ENCODE measurements at regions not wholly inside any gene's neighbourhood (a gene's known extent, or its start where the extent isn't known, plus 50 kb on each side); places are given as distances from the start of the nearest gene placed in this dataset.

DNA sequence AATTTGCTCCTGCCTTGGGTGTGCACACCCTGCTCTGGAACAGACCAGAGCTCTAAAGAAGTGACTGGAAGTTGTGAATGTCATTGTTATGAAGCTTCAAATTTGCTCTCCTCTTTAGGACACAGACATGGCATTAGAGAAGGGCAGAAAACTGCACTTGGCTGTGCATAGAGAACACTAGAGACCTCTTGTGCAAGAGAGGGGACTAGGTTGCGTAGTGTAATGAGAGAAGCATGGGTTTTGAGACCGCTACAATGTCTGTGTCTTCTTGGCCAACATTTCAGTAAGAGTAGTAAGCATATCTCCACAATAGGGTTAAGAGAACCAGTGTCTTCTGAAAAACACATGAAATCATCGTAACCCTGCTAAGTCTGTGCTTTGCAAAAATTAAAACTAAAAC is 423.3 kb downstream of the SPRY2 start:
- H3K36me3 ChIP-seq (ENCODE audit: control insufficient read depth, low read length), result no peaks in the 10 kb centered on the region
- H4K20me1 ChIP-seq (ENCODE audit: control insufficient read depth, insufficient read depth, low read depth, low read length), result no peaks in the 10 kb centered on the region
- H3K4me1 ChIP-seq (ENCODE audit: control insufficient read depth, low read length), result no peaks in the 10 kb centered on the region
- TF ChIP-seq, protein P1, sequence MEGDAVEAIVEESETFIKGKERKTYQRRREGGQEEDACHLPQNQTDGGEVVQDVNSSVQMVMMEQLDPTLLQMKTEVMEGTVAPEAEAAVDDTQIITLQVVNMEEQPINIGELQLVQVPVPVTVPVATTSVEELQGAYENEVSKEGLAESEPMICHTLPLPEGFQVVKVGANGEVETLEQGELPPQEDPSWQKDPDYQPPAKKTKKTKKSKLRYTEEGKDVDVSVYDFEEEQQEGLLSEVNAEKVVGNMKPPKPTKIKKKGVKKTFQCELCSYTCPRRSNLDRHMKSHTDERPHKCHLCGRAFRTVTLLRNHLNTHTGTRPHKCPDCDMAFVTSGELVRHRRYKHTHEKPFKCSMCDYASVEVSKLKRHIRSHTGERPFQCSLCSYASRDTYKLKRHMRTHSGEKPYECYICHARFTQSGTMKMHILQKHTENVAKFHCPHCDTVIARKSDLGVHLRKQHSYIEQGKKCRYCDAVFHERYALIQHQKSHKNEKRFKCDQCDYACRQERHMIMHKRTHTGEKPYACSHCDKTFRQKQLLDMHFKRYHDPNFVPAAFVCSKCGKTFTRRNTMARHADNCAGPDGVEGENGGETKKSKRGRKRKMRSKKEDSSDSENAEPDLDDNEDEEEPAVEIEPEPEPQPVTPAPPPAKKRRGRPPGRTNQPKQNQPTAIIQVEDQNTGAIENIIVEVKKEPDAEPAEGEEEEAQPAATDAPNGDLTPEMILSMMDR (IDR thresholded peaks at IDR 0.05; ENCODE audit: low read depth, low read length, poor library complexity, severe bottlenecking), result no peak
- no peak for TF ChIP-seq EZH2phosphoT487 (IDR thresholded peaks at IDR 0.05; ENCODE audit: borderline replicate concordance, low read length)
- H3K4me2 ChIP-seq (ENCODE audit: low read length), result no peak overlapping the region
- H3K27ac ChIP-seq (ENCODE audit: low read depth, low read length), result no peak overlapping the region
- no peaks in the 10 kb centered on the region for H3F3A ChIP-seq (ENCODE audit: control insufficient read depth, insufficient read depth)
- H3K27me3 ChIP-seq (ENCODE audit: control insufficient read depth, low read length), result no peaks in the 10 kb centered on the region
- no peaks in the 10 kb centered on the region for H3K9me2 ChIP-seq (replicated peaks; ENCODE audit: control insufficient read depth, low read length)
- H3K4me3 ChIP-seq (ENCODE audit: low read length), result no peak overlapping the region
- H3K79me2 ChIP-seq (ENCODE audit: control insufficient read depth, low read length), result no peaks in the 10 kb centered on the region
- H3K9me3 ChIP-seq (ENCODE audit: control insufficient read depth, insufficient read depth, low read length), result no peaks in the 10 kb centered on the region

DNA sequence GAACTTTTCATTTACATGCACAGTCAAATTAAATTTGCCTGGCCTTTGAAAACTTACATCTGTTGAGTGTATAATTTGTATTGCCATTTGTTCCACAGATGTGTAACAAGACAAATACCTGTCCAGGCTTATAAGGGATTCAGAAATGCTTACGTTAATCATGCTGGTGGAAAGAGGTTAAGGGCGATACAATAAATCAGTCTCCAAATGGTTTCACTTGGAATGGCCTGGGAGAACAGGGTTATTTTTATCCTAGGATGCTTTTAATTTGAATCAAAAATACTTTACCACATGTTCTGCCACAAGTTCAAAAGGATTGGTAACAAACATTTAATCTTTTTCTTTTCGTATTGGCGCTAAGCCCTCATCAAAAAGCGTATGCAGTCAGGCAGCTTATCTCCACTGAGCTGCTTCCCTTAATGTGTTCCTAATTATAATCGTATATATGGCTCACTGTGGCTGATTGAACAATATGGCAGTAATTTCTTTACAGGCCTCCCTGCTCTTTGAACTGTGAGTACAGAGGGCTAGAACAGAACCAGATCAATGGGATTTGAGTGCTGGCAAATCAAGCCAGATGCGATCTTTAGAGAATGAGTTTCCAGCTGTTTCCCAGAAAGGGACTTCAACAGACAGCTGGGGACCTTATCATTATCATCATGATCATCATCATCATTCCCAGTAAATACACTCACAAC is 425.7 kb downstream of the SPRY2 start:
- Histone ChIP-seq H3K4me3 (ENCODE audit: low read length) (no peak overlapping the region), H3K9me3 (ENCODE audit: control insufficient read depth, insufficient read depth, low read length) (no peaks in the 10 kb centered on the region), H3K79me2 (ENCODE audit: control insufficient read depth, low read length) (no peaks in the 10 kb centered on the region), H3K4me2 (ENCODE audit: low read length) (no peak overlapping the region), H3K27me3 (ENCODE audit: control insufficient read depth, low read length) (no peaks in the 10 kb centered on the region), H4K20me1 (ENCODE audit: control insufficient read depth, insufficient read depth, low read depth, low read length) (no peaks in the 10 kb centered on the region), H3K4me1 (ENCODE audit: control insufficient read depth, low read length) (no peaks in the 10 kb centered on the region), H3K9me2 (replicated peaks; ENCODE audit: control insufficient read depth, low read length) (no peaks in the 10 kb centered on the region), H3K27ac (ENCODE audit: low read depth, low read length) (no peak overlapping the region), H3F3A (ENCODE audit: control insufficient read depth, insufficient read depth) (no peaks in the 10 kb centered on the region), H3K36me3 (ENCODE audit: control insufficient read depth, low read length) (no peaks in the 10 kb centered on the region)
- TF ChIP-seq, protein P1 (IDR thresholded peaks at IDR 0.05; ENCODE audit: low read depth, low read length, poor library complexity, severe bottlenecking), result no peak
- no peak for TF ChIP-seq EZH2phosphoT487 (IDR thresholded peaks at IDR 0.05; ENCODE audit: borderline replicate concordance, low read length)

DNA sequence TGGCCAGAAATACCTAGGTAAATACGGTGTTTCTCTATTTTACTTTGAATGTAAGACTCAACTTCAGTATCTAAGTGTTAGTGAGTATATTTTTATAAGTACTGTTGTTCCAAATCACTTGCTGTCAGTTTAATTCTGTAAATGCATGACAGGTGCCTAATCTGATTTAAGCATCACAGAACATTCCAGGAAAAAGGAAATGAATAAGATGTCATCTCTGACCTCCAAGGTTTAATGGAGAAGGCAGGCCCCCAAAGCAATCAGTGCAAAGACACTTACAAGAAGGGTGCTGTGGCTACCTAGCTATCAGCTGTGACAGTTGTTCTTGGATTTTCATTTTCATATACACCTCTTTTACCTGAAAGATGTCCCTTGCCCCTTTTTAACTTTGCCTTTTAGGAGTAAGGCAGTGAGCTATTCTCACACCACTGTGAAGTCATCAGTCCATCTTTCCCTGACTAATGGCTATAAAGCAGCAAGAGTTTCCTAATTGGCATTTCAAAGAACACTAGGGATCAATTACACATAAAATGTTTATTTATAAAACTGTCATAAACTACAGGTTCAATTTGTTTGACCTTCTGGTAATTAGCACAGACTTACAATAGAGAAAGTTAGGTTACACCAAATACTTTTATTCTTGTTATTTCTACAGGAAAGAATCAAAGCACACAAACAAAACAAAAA is 427.6 kb downstream of the SPRY2 start:
- H3K27ac ChIP-seq (ENCODE audit: low read depth, low read length), result no peak overlapping the region
- no peaks in the 10 kb centered on the region for H3K27me3 ChIP-seq (ENCODE audit: control insufficient read depth, low read length)
- H3K4me3 ChIP-seq (ENCODE audit: low read length), result no peak overlapping the region
- no peaks in the 10 kb centered on the region for H3K9me2 ChIP-seq (replicated peaks; ENCODE audit: control insufficient read depth, low read length)
- no peaks in the 10 kb centered on the region for H3F3A ChIP-seq (ENCODE audit: control insufficient read depth, insufficient read depth)
- no peaks in the 10 kb centered on the region for H4K20me1 ChIP-seq (ENCODE audit: control insufficient read depth, insufficient read depth, low read depth, low read length)
- TF ChIP-seq, protein P1 (IDR thresholded peaks at IDR 0.05; ENCODE audit: low read depth, low read length, poor library complexity, severe bottlenecking), result no peak
- no peak for TF ChIP-seq EZH2phosphoT487 (IDR thresholded peaks at IDR 0.05; ENCODE audit: borderline replicate concordance, low read length)
- H3K36me3 ChIP-seq (ENCODE audit: control insufficient read depth, low read length), result no peaks in the 10 kb centered on the region
- no peaks in the 10 kb centered on the region for H3K9me3 ChIP-seq (ENCODE audit: control insufficient read depth, insufficient read depth, low read length)
- no peaks in the 10 kb centered on the region for H3K4me1 ChIP-seq (ENCODE audit: control insufficient read depth, low read length)
- no peak overlapping the region for H3K4me2 ChIP-seq (ENCODE audit: low read length)
- H3K79me2 ChIP-seq (ENCODE audit: control insufficient read depth, low read length), result no peaks in the 10 kb centered on the region

Measured in DOHH2 (cell line).